A172 (cell line): ENCODE measurements at regions not wholly inside any gene's neighbourhood (a gene's known extent, or its start where the extent isn't known, plus 50 kb on each side); places are given as distances from the start of the nearest gene placed in this dataset.
"Not testable (repeated sequence)": the region's sequence is repeated elsewhere in the genome, so short reads cannot be mapped to it uniquely, and the experiment has no call there.

ENCODE experiments used
- DNase-seq: peaks from one replicate; pipeline ENCODE4 v3.0.0-alpha.2; 2015; ENCODE audit warnings: low spot score

DNA sequence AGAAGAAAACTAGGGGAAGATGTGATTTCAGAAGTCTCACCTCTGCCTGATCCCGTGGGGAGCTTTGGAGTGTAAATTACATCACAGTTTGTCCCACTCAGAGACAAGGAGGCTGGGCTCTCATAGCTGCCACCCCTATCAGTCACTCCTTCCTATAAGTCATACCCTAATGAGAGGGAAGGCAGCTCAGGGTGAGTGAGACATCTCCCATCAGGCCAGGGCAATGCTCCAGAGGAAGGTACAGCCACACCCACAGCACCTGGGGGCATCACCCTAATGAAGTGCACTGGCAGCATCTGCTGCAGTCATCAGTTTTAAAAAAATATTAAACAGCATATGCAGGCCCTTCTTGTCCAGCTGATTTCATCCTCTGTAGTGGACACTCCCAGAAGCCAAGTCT lies 223.1 kb upstream of the NBPF12 start:
- not testable (repeated sequence) for DNase-seq

DNA sequence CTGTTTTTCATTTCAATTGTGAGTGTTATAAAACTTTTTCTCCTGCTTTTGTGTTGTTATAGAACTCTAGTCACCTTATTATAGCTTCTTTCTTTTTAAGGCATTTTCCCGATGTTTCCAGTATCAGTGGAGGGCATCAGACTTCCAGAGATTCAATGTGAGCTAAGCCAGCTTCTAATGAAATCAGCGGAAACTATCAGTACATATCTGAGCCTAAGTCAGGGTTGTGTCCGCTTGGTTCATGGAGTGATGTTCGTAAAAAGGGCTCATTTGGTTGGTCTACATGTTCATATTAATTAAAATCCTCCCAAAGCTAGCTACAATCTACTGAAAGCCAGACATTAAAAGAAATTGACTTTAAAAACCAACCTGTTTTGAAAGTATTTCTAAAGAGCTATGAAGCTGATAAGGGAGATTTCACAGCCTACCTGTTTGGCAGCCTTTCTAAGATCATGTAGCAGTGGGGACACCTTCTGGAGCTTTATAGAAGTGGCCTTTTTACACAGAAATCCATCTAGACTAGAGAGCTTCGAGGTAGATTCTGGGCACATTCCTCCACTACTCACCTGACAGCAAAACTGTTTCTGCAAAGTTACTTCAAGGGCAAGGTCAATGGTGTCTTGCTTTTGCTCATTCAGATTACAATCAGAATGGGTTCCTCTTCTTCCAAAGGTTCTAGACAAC lies 227.1 kb upstream of the NBPF12 start:
- peak; percentile 31 for DNase-seq

DNA sequence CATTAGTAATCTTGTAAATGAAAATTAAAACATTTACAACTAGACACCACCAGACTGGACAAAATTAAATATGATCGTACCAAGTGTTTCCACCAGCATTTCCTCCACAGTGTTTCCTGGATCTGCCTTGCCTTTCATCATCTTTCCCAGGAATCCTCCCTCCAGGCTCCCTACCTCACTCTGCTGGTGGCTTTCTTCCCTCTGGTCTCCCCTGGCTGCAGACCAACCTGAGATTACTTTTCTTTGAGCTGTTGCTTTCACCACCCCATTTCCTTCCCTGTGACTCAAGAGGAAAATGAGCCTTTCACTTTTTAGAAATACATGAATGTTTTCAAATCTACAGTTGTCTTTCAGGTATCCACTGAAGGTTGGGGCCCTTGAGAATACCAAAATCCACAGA lies 228.8 kb upstream of the NBPF12 start:
- not testable (repeated sequence) for DNase-seq

DNA sequence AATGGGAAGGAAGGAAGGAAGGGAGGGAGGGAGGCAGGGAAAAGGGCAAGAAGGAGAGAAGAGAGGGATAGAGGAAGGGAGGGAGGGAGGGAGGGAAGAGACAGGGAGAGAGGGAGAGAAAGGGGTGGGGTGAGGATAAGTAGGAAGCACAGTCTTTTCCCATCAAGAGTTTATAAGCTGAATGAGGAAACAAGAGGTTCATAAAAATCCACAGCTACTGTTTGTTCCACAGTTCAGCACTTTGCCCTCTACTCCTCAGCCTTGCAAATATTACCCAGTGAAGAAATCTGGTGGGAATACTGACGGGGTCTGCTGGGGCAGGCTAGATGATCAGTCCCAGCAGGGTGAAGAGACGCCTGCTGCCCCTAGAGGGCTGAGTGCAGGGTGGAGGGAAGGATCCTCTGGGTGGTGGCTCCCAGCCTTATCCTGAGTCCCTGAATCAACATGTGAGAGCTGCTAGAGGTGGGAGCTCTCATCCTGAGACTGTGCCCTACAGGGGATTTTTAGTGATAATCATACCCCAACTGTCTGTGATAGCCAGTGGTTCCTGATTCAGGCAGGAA lies 233.9 kb upstream of the NBPF12 start:
- not testable (repeated sequence) for DNase-seq

DNA sequence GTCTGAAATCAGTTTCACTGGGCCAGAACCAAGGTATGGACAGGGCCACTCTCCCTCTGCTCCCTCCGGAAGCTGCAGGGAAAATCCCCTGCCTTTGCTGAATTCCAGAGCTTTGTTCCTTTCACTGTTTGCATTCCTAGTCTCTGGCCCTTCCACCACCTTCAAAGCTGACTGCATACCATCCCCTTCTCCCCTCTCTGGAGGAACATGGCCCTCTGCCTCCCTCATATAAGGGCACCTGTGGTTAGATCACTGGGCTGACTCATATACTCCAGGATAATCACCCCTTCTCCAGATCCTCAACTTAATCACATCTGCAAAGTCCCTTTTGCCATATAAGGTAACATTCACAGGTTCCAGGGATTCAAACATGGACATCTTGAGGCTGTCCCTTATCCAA lies 236.8 kb upstream of the NBPF12 start:
- peak; percentile 67 for DNase-seq

DNA sequence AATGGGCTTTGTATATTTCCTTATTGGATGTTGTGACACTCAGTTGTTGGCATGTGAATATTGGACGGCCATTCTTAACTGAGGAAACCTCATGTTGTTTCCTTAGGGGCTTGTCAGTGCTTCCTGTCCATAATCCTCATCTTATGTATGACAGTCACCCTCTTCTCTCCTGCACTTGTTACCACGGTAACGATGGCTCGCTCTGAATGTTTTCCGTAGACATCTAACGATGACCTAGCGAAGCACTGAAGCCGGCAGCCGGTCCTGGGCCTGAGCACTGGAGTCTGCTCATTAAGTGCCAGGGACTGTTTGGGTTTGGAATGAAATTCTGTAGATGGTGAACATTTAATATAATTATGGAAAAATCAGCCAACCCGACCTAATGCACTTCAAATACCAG lies 242.7 kb upstream of the NBPF12 start:
- DNase-seq: not testable (repeated sequence)

DNA sequence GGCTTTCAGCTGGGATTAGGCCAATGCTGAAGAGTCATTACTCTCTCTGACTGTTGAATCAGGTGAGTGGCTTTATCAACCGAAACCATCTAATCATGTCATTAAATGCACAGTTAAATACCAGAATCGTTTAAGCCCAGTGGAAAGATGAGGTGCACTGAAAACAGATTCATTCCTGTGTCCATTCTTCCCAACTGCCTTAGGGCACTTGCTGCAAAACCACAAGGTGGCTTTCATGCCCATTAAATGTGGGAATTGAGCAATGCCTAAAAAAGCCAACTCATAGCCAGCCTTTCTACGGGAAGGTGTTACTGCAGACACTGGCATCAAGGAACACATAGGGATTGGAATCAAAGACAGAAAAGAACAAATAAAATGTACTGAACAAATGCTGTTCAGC lies 246.3 kb upstream of the NBPF12 start:
- not testable (repeated sequence) for DNase-seq

DNA sequence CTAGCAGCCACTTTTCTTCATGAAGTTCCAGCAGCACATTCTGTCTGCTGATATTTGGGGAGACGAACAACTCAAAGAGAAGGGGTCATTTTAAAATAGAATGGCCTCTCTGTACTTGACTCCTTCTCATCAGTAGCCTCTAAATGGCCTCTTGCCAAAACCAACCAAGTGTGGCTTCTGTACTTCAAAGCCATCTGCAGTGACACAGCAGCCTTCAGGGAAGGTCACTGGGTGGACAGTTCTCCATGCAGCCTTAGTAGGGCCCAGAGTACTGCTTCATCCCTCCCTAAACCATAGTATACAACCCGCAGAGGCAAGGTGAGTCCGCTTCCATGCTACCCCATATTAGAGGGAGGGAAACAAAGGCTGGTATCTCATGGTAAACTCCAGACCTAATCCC lies 249.2 kb upstream of the NBPF12 start:
- not testable (repeated sequence) for DNase-seq

DNA sequence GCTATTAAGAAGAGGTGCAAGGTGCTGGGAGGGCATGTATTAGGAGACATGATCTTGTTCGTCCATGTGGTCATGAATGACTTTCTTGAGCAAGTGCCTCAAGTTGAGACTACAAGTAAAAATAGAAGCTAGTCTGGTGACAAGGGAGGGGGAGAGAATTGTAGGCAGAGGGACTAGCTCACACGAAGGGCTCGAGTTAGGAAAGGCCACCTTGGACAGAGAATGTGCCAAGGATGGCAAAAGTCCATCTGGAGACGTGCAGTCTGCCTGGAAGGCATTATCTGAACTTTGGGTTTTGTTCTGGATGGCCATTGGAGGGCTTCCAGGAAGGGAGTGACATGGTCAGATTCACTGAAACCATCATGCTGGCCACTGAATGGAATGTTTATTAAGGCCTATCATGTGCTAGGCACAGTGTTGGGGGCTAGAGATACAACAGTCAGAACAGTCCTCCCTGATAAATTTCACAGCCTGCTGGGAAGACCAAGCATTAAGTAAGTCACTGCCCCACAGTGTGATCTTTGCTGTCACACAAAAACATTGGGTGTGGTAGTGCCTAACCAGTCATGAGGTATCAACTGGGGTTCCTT lies 251.3 kb upstream of the NBPF12 start:
- DNase-seq: not testable (repeated sequence)

DNA sequence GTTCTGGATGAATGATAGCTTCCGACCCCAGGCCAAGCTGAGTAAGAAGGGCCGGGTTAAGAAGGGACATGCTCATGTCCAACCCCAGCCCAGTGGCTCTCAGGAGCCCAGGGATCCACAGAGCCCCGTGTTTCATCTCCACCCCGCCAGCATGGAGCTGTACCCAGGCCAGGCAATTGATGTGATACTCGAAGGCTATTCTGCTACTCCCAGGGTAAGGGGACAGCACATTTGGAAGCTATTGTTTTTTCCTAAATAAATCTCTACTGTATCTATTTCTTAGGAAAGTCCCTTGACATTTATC lies 255.0 kb upstream of the NBPF12 start:
- DNase-seq: not testable (repeated sequence)

DNA sequence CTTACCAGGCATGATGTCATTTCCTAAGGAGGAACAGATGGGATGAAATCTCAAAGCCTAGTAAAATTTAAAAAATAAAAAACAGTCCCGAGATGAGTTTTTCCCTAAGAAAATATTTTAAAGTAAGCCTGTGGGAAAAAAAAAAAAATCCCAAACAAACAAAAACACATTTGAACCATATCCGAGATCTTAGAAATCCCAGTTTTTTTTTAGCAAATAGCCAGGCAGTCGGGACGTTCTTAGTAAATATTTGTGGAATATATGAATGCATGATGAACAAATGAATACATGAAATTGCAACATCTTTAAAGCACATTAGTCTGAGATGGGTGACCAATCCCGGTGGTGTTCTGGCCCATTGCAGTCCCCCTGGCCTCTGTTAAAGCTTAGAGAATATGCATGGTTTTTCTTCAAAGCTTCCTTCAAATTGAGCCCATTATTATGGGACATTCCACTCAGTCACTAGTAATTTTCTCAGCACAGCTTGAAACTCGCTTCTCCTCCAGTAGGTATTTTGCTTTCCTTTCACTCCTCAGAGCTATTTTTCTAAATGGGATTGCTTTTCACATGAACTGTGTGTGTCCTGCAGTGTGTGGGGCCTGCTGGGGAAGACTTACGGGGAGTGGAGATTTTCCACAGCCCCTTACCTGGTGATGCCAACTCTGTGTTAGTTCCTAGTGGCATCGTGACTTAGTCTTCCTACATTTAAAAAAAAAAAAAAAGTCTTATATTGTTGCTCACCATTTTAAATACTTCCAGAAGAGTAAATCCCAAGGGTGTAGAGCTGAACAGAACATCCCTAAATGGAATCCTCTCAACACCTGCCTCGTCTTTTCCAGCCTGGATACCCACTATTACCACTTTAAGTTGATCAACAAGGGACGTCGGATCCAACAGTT lies 255.6 kb upstream of the NBPF12 start:
- not testable (repeated sequence) for DNase-seq

DNA sequence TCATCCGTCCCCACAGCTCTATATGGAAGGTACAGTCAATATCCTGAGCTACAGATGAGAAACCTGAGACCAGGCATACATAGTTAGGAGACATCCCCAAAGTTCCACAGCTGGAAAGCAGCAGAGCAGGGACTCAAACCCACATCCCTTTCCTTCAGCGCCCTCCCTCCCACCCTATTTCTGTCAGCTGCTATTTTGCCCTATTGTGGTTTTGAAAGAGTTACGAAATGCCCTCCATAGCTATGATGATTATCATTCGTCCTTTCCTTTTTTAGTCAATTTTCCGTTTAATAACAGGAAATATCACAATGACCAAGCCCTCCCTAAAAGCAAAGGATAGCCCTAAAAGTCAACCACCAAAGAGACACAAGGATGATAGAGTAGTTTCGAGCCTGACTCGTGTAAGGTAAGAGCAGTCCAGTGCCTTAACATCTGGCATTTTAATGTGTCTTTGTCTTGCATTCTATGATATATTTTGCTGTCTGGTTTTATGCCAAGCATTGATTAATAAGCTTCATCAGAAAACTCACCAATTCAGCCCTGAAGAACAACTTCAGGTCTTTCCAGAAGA lies 264.3 kb upstream of the NBPF12 start:
- not testable (repeated sequence) for DNase-seq

DNA sequence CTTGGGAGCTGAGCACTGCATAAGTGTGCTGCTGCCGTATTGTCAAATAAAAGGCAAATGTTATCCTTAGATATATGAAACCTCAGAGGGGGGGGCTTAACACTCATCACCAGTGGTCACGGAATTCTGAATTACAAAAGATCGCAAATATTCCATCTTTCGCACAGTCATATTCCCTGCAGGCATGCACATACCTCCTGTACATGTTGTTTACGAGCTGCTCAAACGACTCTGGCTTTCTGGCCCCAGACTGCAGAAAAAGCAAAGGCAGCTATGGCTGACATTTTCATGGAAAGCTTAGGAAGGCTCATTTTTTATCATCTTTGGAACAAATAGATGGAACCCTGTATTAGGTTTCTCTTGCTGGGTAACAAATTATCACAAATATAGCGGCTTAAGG lies 265.5 kb upstream of the NBPF12 start:
- not testable (repeated sequence) for DNase-seq

DNA sequence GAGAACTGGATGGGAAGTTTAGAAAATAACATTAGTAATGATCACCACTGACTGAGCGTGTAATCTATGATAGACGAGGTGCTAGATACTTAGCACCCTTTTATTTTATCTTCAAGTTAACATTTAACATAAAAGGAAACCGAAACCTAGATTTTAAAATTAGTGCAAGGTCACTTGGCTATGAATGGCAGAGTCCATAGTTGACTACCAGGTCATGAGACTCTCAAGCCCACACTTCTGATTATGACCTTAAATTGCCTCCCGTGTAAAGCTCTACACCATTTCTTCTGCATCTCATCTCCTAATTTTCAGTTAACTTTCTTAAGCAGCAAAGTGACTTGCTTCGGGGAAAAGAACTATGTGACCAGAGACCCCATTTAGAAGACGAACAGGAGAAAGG lies 266.5 kb upstream of the NBPF12 start:
- not testable (repeated sequence) for DNase-seq

DNA sequence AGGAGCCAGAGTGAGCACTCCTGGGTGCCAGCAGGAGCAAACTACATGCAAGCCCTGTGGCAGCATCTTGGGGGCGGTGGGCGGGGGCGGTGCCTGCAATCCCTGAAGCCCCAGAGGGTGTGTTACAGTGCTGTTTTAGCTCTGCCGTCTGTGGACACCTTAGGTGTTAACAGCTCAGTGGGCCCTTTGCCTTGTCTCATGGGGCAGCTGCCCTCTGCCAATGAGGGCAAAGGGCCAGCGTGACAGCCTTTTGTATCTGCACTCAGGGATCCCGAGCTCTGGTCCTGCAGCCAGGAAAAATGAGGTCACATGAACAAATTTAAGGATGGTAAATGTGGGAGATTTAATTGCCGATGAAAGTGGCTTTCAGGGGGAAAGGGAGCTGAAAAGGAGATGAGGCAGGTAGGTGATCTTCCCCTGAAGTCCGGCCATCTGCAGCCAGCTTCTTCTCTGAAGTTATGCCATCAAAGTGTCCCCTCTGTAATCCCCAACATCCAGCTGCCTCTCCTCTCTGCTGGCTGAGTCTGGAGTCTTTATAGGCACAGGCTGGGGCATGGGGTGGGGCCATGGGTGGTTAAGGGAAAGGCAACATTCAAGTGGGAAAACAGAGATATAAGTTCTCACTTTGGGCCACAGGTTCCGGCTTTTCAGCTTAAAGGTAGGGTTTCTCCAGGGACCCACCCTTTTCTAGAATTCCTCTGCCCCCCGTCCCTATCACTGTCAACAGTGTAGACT lies 267.1 kb upstream of the NBPF12 start:
- DNase-seq: not testable (repeated sequence)

DNA sequence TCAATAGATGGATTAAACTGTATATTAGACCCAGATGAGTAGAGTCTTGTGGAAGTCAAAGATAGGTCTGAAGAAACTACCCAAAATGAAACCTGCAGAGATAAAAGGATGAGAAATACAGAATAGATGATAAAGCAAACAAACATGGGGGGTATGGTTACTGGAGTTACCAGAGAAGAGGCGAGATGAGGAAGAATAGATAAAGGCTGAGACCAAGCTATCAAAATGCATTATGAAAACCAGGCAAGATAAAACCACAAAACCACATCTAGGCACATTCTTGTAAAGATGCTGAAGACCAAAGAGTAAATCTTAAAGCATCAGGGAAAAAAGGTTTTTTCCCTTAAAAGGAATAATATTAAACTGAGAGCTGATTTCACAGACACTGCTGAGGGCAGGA lies 271.8 kb upstream of the NBPF12 start:
- DNase-seq: not testable (repeated sequence)

DNA sequence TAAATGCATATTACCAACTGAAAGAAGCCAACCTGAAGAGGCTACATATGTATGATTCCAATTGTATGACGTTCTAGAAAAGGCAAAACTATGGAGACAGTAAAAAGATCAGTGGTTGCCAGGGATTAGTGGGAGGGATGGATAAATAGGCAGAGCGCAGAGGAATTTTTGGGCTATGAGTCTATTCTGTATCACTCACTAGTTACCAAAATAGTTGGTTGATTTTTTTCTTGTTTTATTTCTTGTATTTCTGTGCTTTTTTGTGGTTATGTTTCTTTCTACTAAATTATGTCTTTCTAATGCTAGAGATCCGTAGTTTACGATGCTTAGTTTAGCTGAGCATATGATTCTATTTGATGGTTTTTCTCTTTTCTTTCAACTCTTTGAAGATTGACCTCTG lies 277.9 kb upstream of the NBPF12 start:
- DNase-seq: not testable (repeated sequence)

DNA sequence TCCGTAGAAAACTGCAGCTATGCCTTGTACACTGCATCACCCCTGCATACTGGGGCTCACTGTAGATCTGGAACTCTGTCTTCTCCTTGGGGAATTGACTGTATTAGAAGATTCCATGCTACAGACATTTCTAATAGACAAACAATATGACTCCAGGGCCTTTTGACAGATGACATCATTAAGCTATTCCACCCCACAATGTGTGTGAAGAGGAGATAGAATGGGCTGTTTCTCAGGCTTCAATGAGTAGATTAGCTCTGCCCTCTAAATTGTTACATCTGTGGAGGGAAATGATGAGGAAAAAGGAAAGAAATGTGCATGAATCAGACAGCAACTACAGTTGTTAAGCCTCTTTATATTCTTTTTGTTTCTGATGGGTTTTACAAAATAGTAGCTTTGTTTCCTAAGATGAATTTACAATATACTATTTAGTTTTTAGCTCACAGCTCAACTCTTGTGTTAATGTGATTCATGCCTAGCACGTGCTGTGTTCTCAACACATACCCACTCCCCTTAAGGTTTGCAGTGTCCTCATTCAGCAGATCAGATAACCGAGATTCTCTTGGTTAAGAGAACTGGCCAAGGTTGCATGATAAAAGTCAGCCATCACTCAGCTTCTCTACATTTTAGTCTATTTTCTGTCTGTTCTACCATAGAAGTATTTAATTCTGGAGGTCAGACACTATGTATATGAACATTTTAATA lies 281.6 kb upstream of the NBPF12 start:
- not testable (repeated sequence) for DNase-seq

DNA sequence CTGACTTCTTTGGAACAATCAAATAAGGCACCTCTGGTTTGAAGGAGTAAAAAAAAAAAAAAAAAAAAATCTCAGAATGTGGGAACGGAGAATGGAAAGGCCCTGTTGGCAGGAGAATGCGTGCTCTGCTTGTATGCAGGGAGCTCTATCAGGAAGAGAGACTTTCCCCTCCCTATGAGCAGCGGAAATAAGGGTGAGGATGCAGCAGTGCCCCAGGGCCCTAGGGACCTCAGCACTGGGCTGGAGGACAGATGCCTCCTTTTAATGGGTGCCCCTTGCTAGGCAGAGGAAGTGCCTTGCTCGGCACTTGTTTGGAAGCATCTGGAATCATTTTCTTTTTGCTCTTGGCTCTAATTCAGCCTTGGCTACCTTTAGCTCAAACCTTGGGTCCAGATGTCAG lies 283.4 kb upstream of the NBPF12 start:
- DNase-seq: not testable (repeated sequence)

DNA sequence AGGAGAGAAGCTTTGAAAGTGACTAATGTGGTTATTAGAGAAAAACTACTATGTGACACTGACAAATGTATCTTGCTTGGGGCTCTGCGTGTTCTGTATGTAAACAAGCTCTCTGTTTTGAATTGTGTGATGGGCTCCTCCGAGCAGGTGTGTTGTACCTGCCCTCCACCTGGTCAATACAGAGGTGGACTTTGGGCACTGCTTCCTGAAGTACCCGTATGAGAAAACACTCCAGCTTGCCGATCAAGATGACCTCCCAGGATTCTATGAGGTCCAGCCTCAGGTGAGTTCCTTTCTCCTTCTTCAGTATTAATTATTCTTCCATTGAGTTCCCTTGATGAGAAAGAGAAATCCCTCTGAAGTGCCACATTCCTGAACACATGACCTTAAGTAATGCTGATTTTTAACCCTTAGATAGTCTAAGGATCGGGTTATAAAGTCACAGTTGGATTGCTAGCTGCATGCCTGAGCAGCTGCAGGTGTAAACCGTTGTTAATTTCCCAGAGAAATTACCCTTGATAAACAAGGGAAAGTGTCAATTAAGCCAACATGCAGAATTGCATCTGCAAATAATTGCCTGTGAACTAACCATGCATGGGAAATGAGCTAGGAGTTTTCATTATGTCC lies 292.0 kb upstream of the NBPF12 start:
- DNase-seq: not testable (repeated sequence)
